ENCODE measurements at regions not wholly inside any gene's neighbourhood (a gene's known extent, or its start where the extent isn't known, plus 50 kb on each side); places are given as distances from the start of the nearest gene placed in this dataset.

DNA sequence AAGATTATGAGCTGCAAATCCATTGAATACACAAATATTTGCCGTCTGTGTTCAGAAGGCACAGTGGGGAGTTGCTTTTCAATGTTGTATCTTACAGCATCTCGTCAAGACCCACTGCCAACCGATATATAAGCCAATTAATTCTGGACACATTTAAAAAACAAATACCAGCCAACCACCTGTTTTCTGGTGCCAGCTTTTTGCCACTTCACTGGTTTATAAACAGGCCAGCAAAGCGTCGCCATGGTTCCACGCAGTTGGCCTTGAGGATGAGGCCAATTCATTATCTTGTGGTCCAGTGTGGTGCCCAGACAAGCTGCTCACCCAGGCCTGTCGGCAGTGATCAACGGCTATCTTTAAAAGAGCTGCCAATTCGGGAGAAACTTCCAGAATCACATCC lies 321.0 kb downstream of the TCERG1L start:
- H2BK12ac ChIP-seq (ENCODE audit: low read length in 2 of 2) = no peak overlapping the region
- H3K18ac ChIP-seq (ENCODE audit: low read depth in 1 of 2, low read length in 2 of 2) = no peak overlapping the region
- WGBS = 61% methylated on average over 8 of the region's 9 CpGs
- H3K9me3 ChIP-seq (ENCODE audit: control insufficient read depth, low read length) = no peaks in the 10 kb centered on the region
- H3K27me3 ChIP-seq (ENCODE audit: control insufficient read depth in 1 of 2, insufficient read depth in 1 of 2, low read length in 2 of 2) = no peaks in the 10 kb centered on the region
- H3K4me2 ChIP-seq (ENCODE audit: low read length, poor library complexity, severe bottlenecking) = no peak overlapping the region
- no peak overlapping the region for H3K9ac ChIP-seq (ENCODE audit: low read length)
- no peak overlapping the region for H2BK120ac ChIP-seq (ENCODE audit: low read depth, low read length)
- H2AFZ ChIP-seq (ENCODE audit: low read depth, low read length) = no peak overlapping the region
- H3K4me3 ChIP-seq (ENCODE audit: insufficient read depth in 1 of 2, low read depth in 1 of 2, low read length in 2 of 2) = no peak overlapping the region
- H3K27ac ChIP-seq (ENCODE audit: low read length, poor library complexity, severe bottlenecking) = no peak overlapping the region
- DNase-seq = no peak
- no peaks in the 10 kb centered on the region for H3K79me1 ChIP-seq (replicated peaks; ENCODE audit: low read length, poor library complexity, severe bottlenecking)
- H2BK15ac ChIP-seq (ENCODE audit: low read depth, poor library complexity, severe bottlenecking) = no peak overlapping the region
- H2AK5ac ChIP-seq (ENCODE audit: low read length, severe bottlenecking) = no peak overlapping the region
- no peak overlapping the region for H4K8ac ChIP-seq (ENCODE audit: low read length)
- no peak overlapping the region for H3K4ac ChIP-seq (ENCODE audit: low read depth in 1 of 2, low read length in 2 of 2)
- H3K36me3 ChIP-seq (ENCODE audit: control insufficient read depth in 1 of 2, insufficient read depth in 2 of 2, low read depth in 1 of 2, low read length in 2 of 2) = no peaks in the 10 kb centered on the region
- no peak overlapping the region for H4K91ac ChIP-seq (ENCODE audit: low read length)
- no peak overlapping the region for H3K23ac ChIP-seq (ENCODE audit: low read length in 2 of 2)
- H3K4me1 ChIP-seq (ENCODE audit: control insufficient read depth, insufficient read depth, low read depth, low read length) = no peaks in the 10 kb centered on the region
- no peak overlapping the region for H2BK5ac ChIP-seq (ENCODE audit: low read depth, low read length, poor library complexity, severe bottlenecking)
- no peak overlapping the region for H3K14ac ChIP-seq (ENCODE audit: low read length in 2 of 2)

DNA sequence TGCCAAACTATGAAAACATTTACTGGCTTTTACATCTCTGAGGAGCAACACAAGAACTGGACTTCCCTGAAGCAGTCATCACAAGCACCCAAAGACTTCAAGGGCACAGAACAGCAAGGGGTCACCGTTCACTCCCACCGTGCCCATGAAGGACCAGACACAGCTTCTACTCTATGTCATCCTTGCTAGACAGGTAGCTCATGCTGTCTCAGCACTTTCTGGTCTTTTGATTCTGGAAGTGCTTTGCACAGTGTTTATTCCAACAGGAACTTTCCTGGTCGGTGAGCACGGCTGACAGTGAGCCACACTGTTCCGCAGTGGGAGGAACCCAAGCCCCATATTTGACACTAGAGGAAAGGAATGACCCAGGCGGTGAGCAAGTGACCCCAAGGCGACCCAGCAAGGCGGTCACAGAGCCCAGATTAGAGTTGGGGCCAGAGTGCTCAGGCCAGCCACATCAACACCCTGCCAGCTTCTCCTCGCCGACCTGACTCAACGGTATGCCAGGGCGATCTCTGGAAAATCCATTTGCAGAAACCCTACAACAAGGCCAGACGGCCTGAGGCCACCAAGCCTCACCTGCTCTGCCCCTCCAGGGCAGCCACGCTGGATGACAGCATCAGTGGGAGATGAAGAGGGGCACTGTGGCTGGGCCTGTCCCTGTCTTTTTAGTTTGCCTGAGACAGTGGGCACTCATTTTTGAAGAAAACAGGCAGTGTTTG lies 318.6 kb downstream of the TCERG1L start:
- Histone ChIP-seq H2BK5ac (ENCODE audit: low read depth, low read length, poor library complexity, severe bottlenecking) (no peak overlapping the region), H3K79me1 (replicated peaks; ENCODE audit: low read length, poor library complexity, severe bottlenecking) (no peaks in the 10 kb centered on the region), H3K4me3 (ENCODE audit: insufficient read depth in 1 of 2, low read depth in 1 of 2, low read length in 2 of 2) (no peak overlapping the region), H2AFZ (ENCODE audit: low read depth, low read length) (no peak overlapping the region), H3K4ac (ENCODE audit: low read depth in 1 of 2, low read length in 2 of 2) (no peak overlapping the region), H2BK120ac (ENCODE audit: low read depth, low read length) (no peak overlapping the region), H3K14ac (ENCODE audit: low read length in 2 of 2) (no peak overlapping the region), H2BK12ac (ENCODE audit: low read length in 2 of 2) (no peak overlapping the region), H3K18ac (ENCODE audit: low read depth in 1 of 2, low read length in 2 of 2) (no peak overlapping the region), H3K27me3 (ENCODE audit: control insufficient read depth in 1 of 2, insufficient read depth in 1 of 2, low read length in 2 of 2) (no peaks in the 10 kb centered on the region), H2AK5ac (ENCODE audit: low read length, severe bottlenecking) (no peak overlapping the region), H4K91ac (ENCODE audit: low read length) (no peak overlapping the region), H3K4me1 (ENCODE audit: control insufficient read depth, insufficient read depth, low read depth, low read length) (no peaks in the 10 kb centered on the region), H3K27ac (ENCODE audit: low read length, poor library complexity, severe bottlenecking) (no peak overlapping the region), H3K4me2 (ENCODE audit: low read length, poor library complexity, severe bottlenecking) (no peak overlapping the region), H3K23ac (ENCODE audit: low read length in 2 of 2) (no peak overlapping the region), H4K8ac (ENCODE audit: low read length) (no peak overlapping the region), H3K36me3 (ENCODE audit: control insufficient read depth in 1 of 2, insufficient read depth in 2 of 2, low read depth in 1 of 2, low read length in 2 of 2) (no peaks in the 10 kb centered on the region), H3K9me3 (ENCODE audit: control insufficient read depth, low read length) (no peaks in the 10 kb centered on the region), H3K9ac (ENCODE audit: low read length) (no peak overlapping the region), H2BK15ac (ENCODE audit: low read depth, poor library complexity, severe bottlenecking) (no peak overlapping the region)
- 84% methylated on average over 14 of the region's 14 CpGs for WGBS
- no peak for DNase-seq

DNA sequence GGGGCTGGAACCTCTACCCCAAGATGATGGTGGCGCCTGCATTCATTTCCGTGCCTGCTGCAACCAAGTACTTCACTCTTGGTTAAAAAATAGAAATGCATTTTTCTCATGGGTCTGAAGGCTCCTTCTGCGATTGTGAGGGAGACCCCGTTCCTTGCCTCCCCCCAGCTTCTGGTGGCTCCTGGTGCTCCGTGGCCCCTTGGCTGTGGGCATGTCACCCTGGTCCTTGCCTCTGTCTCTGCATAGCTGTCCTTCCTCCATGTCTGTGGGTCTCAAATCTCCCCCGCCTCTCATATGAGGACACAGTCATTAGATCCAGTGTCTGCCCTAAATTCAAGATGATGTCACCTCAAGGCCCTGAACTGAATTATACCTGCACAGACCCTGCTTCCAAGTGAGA lies 317.9 kb downstream of the TCERG1L start:
- H3K23ac ChIP-seq (ENCODE audit: low read length in 2 of 2) = no peak overlapping the region
- H2BK12ac ChIP-seq (ENCODE audit: low read length in 2 of 2) = no peak overlapping the region
- no peak overlapping the region for H3K18ac ChIP-seq (ENCODE audit: low read depth in 1 of 2, low read length in 2 of 2)
- H3K4me1 ChIP-seq (ENCODE audit: control insufficient read depth, insufficient read depth, low read depth, low read length) = no peaks in the 10 kb centered on the region
- 81% methylated on average over 6 of the region's 6 CpGs for WGBS
- H3K4ac ChIP-seq (ENCODE audit: low read depth in 1 of 2, low read length in 2 of 2) = no peak overlapping the region
- H3K27me3 ChIP-seq (ENCODE audit: control insufficient read depth in 1 of 2, insufficient read depth in 1 of 2, low read length in 2 of 2) = no peaks in the 10 kb centered on the region
- no peak overlapping the region for H4K8ac ChIP-seq (ENCODE audit: low read length)
- H3K9me3 ChIP-seq (ENCODE audit: control insufficient read depth, low read length) = no peaks in the 10 kb centered on the region
- no peak overlapping the region for H2BK15ac ChIP-seq (ENCODE audit: low read depth, poor library complexity, severe bottlenecking)
- no peak overlapping the region for H4K91ac ChIP-seq (ENCODE audit: low read length)
- H3K27ac ChIP-seq (ENCODE audit: low read length, poor library complexity, severe bottlenecking) = no peak overlapping the region
- no peak overlapping the region for H2AK5ac ChIP-seq (ENCODE audit: low read length, severe bottlenecking)
- no peak overlapping the region for H3K14ac ChIP-seq (ENCODE audit: low read length in 2 of 2)
- H3K36me3 ChIP-seq (ENCODE audit: control insufficient read depth in 1 of 2, insufficient read depth in 2 of 2, low read depth in 1 of 2, low read length in 2 of 2) = no peaks in the 10 kb centered on the region
- no peak overlapping the region for H3K9ac ChIP-seq (ENCODE audit: low read length)
- no peak overlapping the region for H2BK5ac ChIP-seq (ENCODE audit: low read depth, low read length, poor library complexity, severe bottlenecking)
- H3K79me1 ChIP-seq (replicated peaks; ENCODE audit: low read length, poor library complexity, severe bottlenecking) = no peaks in the 10 kb centered on the region
- no peak overlapping the region for H3K4me3 ChIP-seq (ENCODE audit: insufficient read depth in 1 of 2, low read depth in 1 of 2, low read length in 2 of 2)
- no peak overlapping the region for H2BK120ac ChIP-seq (ENCODE audit: low read depth, low read length)
- H3K4me2 ChIP-seq (ENCODE audit: low read length, poor library complexity, severe bottlenecking) = no peak overlapping the region
- no peak overlapping the region for H2AFZ ChIP-seq (ENCODE audit: low read depth, low read length)
- no peak for DNase-seq

DNA sequence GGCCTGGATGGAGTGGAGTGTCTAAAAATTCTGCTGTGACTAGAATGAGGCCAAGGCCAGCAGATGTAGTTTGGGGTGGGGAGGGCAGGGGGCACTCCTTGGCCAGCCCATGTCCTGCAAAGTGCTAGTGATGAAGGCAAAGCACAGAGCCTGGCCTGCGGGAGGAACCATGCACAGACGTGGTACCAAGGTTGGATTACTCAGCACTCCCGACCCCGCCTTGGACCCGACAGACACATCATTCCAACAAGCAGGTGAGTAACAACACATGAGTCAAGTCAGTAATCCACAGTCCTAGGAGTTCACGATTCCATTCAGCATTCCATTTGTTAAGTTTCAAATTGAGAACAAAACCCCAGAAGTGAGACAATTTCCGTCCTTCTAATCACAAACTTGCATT lies 317.3 kb downstream of the TCERG1L start:
- H3K4me3 ChIP-seq (ENCODE audit: insufficient read depth in 1 of 2, low read depth in 1 of 2, low read length in 2 of 2) = no peak overlapping the region
- H3K9ac ChIP-seq (ENCODE audit: low read length) = no peak overlapping the region
- no peak overlapping the region for H2BK120ac ChIP-seq (ENCODE audit: low read depth, low read length)
- no peak overlapping the region for H2BK15ac ChIP-seq (ENCODE audit: low read depth, poor library complexity, severe bottlenecking)
- H2BK12ac ChIP-seq (ENCODE audit: low read length in 2 of 2) = no peak overlapping the region
- no peak overlapping the region for H3K27ac ChIP-seq (ENCODE audit: low read length, poor library complexity, severe bottlenecking)
- no peak overlapping the region for H4K91ac ChIP-seq (ENCODE audit: low read length)
- H3K14ac ChIP-seq (ENCODE audit: low read length in 2 of 2) = no peak overlapping the region
- no peak overlapping the region for H2BK5ac ChIP-seq (ENCODE audit: low read depth, low read length, poor library complexity, severe bottlenecking)
- no peaks in the 10 kb centered on the region for H3K79me1 ChIP-seq (replicated peaks; ENCODE audit: low read length, poor library complexity, severe bottlenecking)
- no peak overlapping the region for H2AFZ ChIP-seq (ENCODE audit: low read depth, low read length)
- no peak for DNase-seq
- 88% methylated on average over 7 of the region's 7 CpGs for WGBS
- H3K9me3 ChIP-seq (ENCODE audit: control insufficient read depth, low read length) = no peaks in the 10 kb centered on the region
- H3K27me3 ChIP-seq (ENCODE audit: control insufficient read depth in 1 of 2, insufficient read depth in 1 of 2, low read length in 2 of 2) = no peaks in the 10 kb centered on the region
- no peak overlapping the region for H3K23ac ChIP-seq (ENCODE audit: low read length in 2 of 2)
- H2AK5ac ChIP-seq (ENCODE audit: low read length, severe bottlenecking) = no peak overlapping the region
- H3K4me1 ChIP-seq (ENCODE audit: control insufficient read depth, insufficient read depth, low read depth, low read length) = no peaks in the 10 kb centered on the region
- no peak overlapping the region for H3K18ac ChIP-seq (ENCODE audit: low read depth in 1 of 2, low read length in 2 of 2)
- H3K36me3 ChIP-seq (ENCODE audit: control insufficient read depth in 1 of 2, insufficient read depth in 2 of 2, low read depth in 1 of 2, low read length in 2 of 2) = no peaks in the 10 kb centered on the region
- no peak overlapping the region for H4K8ac ChIP-seq (ENCODE audit: low read length)
- H3K4ac ChIP-seq (ENCODE audit: low read depth in 1 of 2, low read length in 2 of 2) = no peak overlapping the region
- H3K4me2 ChIP-seq (ENCODE audit: low read length, poor library complexity, severe bottlenecking) = no peak overlapping the region
